OCI-LY7 (cell line): ENCODE measurements at regions not wholly inside any gene's neighbourhood (a gene's known extent, or its start where the extent isn't known, plus 50 kb on each side); places are given as distances from the start of the nearest gene placed in this dataset.

ENCODE experiments used
- EZH2phosphoT487 ChIP-seq: fragments of 200-600 bp; sonication (generic); IDR thresholded peaks from 2 replicates; pipeline ENCODE4 v1.6.1; 2018; ENCODE audit warnings: low read depth, borderline replicate concordance, mild to moderate bottlenecking, mixed run types, antibody characterized with exemption, low read length, moderate library complexity, mixed read lengths
- TF ChIP-seq, protein P1 (sequence below): fragments of 200-600 bp; sonication (generic); conservative IDR thresholded peaks from 2 replicates; pipeline ENCODE4 v1.5.1; 2014; ENCODE audit warnings: mild to moderate bottlenecking, antibody characterized with exemption, low read length, moderate library complexity, mixed read lengths

GRCh38 chr18:1777843-1778242 is 793.5 kb downstream of the METTL4 start:
- TF ChIP-seq, protein P1, sequence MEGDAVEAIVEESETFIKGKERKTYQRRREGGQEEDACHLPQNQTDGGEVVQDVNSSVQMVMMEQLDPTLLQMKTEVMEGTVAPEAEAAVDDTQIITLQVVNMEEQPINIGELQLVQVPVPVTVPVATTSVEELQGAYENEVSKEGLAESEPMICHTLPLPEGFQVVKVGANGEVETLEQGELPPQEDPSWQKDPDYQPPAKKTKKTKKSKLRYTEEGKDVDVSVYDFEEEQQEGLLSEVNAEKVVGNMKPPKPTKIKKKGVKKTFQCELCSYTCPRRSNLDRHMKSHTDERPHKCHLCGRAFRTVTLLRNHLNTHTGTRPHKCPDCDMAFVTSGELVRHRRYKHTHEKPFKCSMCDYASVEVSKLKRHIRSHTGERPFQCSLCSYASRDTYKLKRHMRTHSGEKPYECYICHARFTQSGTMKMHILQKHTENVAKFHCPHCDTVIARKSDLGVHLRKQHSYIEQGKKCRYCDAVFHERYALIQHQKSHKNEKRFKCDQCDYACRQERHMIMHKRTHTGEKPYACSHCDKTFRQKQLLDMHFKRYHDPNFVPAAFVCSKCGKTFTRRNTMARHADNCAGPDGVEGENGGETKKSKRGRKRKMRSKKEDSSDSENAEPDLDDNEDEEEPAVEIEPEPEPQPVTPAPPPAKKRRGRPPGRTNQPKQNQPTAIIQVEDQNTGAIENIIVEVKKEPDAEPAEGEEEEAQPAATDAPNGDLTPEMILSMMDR, result no peak
- no peak for TF ChIP-seq EZH2phosphoT487
